GM19324 (cell line): ENCODE measurements at regions not wholly inside any gene's neighbourhood (a gene's known extent, or its start where the extent isn't known, plus 50 kb on each side); places are given as distances from the start of the nearest gene placed in this dataset.

Experiments used
- ATAC-seq: cut with Tn5 transposase; IDR thresholded peaks from one replicate; pipeline ENCODE4 v1.9.1; 2021; ENCODE audit warnings: mild to moderate bottlenecking, moderate library complexity; ENCODE audit not compliant: unreplicated experiment, low FRiP score

DNA sequence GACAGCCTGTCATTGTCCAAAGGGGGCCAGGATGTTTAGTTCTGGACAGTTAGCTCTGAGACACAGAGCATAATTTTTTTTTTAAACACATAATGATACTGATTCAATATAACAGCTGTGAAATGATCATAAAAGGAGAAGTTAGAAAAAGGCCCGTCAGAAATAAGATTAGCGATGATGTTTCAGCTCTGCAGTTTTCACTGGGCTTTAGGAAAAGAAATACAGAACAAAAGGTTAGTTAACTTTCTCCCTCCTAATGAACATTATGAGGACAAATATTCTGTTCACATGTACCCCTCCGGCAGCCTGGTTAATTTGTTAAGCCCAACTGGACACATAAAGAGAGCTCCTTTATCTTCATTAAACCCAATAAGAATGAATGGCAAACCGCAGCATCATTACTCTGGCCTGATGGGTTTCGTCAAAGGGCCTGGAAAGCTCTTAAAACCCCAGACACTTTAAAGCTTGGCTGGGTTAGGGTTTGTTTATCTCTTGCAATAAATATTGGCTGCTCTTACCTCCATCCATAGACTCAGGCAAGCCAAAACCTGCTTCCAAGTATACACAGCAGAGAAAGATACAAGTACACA is 394.6 kb downstream of the KIF16B start:
- ATAC-seq: no peak

DNA sequence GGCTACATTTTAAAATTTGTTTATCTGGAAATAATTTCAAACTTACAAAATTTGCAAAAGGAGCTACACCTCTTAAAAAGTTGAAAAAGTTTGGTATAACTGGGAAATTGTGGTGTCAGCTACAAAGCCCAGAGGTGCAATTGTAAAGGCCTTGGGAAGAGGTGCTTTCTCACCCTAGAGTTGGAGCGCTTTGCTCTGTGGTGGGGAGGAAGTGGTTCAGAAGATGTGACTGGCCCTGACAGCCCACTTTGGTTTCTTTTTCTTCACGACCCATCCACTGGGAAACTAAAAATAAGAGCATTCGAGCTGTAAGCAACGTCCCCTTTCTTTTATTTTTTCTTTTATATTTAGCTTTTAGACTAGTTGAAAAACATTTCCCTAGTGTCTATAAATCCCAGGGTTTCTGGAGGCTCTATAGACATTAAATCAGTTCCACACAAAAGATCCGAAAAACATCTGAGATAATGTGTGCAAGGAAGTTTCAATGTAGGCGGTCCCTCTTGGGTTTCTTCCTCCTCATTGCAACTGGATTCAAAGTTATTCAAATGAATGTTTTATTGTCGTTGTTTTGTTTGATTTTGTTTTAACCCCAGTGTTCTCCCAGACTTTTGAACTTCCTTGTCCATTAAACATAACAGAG is 397.8 kb downstream of the KIF16B start:
- ATAC-seq: no peak

DNA sequence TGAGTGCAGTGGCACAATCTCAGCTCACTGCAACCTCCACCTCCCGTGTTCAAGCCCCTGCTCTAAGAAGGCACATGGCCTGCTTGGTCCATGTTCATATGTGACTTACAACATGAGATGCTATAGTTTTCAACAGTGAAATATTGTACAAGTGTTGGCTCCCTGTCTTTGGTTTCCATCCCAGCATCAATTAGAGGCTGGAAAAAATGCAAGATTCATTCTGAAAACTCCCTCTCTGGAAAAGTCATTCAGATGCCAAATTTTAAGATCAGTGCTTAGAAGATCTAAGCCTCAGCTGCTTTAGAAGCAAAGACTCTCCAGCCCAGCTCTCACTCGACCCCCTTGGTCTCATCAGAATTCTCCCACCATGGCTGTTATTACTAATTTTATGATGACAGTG is 398.9 kb downstream of the KIF16B start:
- no peak for ATAC-seq

DNA sequence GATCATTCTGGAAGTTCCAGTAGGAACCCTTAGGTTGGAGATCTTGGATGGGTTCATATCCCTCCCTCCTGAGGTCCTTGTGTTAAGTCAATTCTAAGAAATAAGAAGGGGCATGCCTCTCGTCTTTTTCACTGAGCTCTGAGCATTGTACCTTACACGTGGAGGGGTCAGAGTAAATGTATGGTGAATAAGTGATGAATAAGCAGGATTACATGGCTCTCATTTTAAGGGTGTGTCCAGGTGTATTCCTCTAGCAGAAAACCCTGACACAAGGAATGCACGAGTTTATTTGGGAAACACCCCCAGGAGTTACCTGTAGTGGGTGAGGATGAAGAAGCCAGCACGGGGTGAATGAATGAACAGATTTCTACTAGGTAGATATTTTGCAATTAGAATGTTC is 400.2 kb downstream of the KIF16B start:
- no peak for ATAC-seq

DNA sequence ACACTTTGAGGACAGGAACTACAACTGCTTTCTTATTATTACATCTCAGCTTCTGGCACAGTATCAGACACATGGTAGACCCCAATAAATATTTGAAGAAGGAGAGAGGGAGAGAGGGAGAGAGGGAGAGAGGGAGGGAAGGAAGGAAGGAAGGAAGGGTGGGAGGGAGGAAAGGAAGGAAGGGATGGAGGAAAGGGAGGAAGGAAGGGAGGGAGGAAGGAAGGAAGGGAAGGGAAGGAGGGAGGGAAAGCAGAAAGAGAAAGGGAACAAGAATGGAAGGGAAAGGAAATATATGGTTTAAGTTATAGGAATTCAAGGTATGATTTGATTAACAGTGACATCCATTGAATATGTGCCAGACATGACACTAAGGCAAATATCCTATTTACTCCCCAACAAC is 402.1 kb downstream of the KIF16B start:
- ATAC-seq: no peak

DNA sequence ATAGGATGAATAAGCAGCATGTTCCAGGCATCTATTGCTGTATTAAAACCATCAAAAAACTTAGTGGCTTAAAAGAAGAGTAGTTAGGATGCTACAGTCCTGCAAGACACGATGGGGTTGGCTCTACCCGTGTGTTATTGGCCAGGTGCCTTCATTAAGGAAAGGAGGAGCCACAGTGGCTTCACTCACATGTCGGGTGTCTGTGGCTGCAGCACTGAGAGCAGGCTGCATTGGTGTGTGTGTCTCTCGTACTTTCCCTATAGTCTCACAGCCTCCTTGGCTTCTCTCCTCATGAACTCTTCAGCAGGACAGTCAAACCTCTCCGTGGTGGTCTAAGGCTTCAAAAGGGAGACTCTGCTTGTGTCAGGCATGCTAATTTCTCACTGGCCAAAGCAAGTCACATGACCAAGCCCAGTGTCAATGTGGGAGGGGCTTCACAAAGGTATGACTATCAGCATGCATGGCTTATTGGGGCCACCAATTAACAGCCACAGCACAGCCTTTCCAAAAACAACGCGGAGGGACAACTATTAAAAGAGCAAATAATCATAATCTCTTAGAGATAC is 402.8 kb downstream of the KIF16B start:
- no peak for ATAC-seq

DNA sequence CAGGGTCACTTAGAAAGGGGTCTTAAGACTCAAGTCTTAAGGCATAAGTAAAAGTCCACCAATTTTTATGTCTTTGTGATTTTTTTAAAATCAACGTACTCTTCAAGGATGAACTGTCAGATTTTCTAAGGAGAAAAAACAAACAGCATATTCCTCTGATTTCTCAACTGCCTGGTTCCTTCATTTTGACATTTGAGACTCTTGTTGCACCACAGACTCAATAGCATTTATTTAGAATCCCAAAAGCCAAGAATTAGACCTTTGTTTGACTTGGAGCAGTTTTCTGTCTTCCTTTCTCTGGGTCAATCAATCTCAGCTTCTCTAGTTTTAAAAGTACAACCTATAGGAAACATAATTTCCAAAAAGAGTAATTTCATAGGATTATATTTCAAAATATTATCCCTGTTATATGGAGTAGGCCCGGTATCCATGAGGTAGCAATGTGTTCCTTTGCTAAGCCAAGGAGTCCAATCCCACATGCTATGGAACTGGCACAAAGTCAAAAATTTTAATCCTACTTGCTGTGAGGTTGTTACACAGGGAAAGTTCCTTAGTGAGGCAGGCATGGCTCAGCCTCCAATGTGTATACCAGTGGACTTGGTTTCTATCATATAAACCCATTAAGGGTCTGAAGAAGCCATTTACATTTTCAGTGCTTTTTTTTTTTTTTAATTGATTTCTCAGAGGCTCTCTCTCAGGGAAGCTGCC is 405.7 kb downstream of the KIF16B start:
- no peak for ATAC-seq

DNA sequence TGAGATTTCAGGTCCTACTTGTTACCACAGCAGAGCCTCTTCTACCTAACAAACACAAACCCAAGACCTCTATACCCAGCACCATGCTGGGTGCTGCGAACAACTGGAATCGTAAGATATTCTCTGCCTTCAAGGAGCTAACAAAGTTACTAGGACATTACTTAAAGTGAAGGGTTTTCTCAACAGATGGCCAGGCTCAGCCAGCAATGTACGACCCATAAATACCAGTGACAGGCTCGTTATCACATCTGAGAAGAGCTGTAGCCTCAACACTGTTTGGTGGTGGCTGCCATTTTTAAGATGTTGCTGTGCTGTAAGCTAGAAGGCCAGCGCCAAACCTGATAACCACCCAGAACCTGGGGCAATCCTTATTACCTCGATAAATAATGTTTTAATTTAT is 406.5 kb downstream of the KIF16B start:
- no peak for ATAC-seq

DNA sequence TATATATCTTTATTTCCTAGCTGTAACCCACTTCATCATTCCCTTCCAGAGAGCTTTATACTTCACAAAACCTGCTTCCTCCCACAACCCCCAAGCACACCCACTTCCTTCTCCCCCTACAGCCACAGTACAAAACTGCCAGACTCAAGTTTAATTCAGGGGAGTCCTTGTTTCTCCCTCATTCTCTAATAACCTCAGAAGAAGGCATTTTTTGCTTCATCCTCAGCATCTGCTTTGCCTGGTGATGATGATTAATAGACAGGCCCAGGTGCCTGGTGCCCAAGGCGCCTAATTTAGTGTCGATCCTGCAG is 414.3 kb downstream of the KIF16B start:
- ATAC-seq: peak; percentile 31

DNA sequence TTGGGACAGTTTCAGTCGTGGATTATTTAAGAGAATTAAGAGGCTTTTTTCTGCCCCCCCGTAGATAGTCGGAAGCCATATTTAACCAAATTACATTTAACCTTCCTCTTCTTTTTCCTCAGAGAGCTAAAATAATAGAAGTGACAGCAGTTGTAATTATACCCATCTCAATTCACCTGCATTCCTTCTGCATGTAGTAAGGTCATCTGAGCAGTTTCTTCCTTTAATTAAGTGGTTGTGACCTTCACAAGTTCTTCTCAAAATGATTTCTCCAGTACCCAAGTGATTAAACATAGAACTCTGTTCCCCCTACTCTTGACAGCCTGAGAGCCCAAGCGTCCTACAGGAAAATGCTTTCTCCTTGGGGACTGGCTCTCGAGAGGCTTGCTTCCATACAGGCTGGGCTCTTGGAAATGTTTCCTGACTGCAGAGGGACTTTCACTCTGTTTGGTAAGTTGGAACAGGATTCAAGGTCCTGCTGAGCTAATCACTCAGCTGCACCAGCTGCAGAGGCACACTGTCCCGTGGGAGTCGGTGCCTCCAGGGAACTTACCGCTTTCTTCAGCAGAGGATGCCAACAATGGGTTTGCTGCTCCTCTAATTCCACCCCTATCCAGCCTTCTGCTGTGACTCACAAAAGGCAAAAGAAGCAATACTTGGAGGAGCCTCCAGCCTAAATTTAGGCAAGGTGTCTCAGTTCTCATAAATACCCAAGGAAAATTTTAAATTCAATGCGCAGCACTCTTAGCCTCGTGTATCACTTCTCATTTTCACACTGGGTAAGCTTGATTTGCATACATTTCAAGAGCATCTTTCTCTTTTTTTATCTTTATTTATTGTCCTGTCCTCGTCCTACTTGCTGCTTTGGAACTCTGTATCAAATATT is 414.9 kb downstream of the KIF16B start:
- ATAC-seq: peak; percentile 79

DNA sequence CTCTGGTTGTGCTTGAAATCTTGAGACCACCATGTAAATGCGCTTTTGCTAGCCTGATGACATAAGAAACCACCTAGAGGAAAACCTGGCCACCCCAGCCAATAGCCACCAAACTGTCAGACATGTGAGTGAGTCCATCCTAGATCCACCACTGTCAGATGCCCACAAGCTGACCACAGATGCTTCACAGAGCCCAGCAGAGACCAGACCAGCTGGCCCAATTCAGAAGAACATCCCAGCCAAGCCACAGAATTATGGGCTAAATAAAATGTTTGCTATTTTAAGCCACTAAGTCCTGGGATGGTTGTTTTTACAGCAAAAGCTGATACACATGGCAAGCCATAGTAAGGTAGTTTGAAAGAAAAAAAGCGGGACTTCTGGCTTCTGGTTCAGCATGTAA is 425.3 kb downstream of the KIF16B start:
- ATAC-seq: no peak

DNA sequence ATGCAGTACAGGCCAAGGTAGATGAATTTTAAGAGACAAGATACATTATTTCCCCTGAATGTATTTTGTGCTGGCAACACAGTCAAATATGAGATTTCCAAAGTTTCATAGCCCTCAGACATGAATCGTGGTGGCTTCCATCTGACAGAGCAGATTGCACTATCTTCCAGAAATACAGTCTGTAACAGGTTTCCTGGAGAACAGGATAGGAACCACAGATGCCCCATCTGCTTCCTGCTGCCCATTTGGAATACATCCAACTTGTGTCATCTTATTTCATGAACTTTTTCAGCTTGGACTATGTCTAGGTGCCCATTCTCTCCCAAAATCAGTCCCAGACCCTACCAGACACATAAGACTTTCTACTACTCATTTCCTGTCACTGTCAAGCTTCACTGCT is 426.0 kb downstream of the KIF16B start:
- ATAC-seq: no peak

DNA sequence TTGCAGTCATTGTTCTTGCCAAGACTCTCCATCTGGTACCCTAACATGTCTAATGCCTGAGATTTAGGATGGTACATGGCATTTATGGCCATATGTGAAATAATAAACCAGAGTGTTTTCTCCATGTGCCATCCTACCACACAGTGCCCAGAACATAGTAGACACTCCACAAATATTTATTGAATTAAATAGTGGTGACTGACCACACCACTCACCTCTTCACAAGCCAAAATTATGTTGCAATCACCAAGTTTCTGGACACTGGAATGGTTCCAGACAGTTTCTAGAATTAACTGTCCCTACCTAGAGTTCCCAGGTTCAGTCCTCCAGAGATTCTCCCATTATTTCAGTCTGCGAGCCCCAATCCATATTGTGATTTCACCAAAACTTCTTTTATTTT is 427.3 kb downstream of the KIF16B start:
- no peak for ATAC-seq

DNA sequence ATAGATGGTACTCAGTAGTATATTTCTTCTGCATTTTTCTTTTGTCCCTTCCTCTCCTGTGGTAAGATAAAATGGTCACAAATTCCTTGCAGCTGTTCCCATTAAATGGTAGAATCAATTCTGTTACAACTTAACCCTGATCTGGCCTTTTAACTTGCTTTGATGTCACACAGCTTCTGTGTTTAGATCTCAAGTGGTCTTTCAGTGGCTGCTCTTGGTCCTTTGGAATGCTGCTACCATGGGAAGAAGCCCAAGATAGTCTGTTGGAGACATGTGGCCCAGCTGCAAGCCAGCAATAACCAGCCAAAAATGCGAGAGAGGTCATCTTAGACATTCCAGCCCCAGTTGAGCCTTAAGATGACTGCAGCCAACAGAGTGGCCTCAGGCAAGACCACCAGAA is 429.7 kb downstream of the KIF16B start:
- no peak for ATAC-seq

DNA sequence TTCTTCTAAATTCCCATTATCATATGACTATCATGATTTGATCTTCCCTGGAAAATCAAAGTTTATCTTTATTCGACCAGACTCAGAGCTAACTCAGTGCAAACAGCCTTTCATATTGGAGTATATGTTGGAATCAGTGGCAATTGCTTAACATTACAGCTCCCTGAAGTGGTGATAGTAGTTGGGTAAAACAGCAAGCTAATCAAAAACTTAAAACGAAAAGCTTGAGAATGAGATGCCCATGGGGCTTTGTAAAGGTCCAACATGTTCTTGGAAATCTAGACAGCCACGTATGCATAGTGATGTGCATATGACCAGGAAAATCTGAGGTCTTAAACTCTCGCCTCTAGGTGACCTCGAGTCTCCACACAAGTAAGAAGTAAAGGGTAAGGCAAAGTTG is 437.6 kb downstream of the KIF16B start:
- no peak for ATAC-seq

DNA sequence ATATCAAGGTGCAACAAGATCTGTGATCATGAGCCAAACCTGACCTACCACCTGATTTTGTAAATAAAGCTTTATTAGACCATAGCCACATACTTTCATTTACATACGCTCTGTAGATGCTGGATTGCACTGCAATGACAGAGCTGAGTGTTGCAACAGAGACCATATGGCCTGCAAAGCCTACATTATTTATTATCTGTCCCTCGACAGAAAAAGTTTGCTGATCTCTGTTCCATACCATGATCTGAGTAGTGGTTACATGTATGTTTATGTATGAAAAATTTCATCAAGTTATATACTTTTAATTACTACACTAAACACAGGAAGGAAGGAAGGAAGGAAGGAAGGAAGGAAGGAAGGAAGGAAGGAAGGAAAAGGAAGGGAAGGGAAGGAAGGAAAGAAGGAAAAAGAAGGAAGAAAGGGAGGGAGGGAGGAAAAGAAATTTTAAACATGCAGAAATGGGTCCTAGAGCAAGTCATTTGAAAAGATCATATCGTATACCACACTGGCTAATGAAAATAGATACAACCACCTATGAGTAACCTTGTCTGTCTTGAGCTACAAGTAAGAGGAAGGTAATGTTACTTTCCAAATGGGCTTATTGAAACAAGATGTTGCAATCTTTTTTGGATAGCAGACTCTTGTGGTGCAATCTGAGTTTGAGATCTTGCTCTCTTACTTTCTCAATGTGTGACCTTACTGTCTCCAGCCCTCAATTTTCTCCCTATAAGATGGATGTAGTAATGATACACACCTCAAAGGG is 441.0 kb downstream of the KIF16B start:
- ATAC-seq: no peak

DNA sequence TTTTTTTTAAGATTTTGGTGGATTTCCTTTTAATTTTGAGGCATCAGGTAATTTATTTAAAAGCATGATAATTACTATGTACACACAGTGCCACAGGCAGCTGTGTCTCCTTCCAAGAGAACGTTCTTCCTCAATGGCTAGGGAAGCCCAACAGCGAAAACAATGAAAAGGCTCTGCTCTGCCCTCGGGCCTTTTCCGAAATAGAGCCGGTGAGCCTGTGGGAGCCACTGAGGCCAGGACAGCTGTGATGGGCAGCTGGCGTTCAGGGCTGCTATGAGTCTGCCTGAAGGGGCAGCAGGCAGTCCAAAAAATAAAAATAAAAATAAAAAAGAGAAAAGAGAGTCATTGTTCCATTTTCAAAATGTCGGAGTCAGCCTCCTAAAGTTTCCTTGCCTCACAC is 443.8 kb downstream of the KIF16B start:
- no peak for ATAC-seq

DNA sequence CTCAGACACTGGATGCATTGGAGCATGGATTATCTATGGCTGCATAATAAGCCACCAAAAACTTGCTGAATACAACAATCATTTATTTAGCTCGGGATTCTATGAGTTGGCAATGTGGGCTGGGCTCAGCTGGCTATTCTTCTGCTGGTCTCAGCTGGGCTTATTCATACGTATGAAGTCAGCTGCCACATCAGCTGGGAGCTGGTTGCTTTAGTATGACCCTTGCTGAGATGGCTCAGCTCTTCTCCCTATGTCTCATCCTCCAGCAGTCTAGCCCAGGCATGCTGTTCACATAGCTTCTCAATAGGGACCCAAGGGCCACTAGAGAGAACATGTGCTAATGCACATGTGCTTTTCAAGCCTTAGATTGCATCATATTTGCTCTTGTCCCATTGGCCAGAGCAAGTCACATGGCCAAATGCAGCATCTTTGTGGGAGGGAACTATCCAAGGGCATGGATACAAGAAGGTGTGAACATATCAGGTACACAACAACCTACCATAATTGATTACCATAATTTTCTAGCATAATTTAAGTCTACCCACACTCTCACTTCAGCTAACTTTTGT is 444.6 kb downstream of the KIF16B start:
- no peak for ATAC-seq

DNA sequence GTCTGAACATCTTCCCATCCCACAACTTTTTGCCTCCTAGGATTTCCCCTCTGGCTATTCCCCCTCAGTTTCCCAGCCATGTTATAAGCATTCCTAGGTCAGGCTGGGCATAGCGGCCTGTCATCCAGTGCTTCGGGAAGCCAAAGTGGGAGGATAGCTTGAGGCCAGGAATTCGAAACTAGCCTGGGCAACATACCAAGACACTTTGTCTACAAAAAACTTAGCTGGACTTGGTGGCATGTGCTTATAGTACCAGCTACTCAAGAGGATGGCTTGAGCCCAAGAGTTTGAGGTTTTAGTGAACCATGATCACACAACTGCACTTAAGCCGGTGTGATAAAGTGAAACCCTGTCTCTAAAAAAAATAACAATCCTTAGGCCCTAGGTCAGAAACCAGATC is 447.4 kb downstream of the KIF16B start:
- no peak for ATAC-seq
